GM23248 (cell line): ENCODE measurements at regions not wholly inside any gene's neighbourhood (a gene's known extent, or its start where the extent isn't known, plus 50 kb on each side); places are given as distances from the start of the nearest gene placed in this dataset.
A peak's percentile ranks its signal among the peaks of the same experiment; 100 is the strongest.

ENCODE experiments used
- DNase-seq: peaks from one replicate; pipeline ENCODE4 v3.0.0-alpha.2; 2015
- H2AFZ ChIP-seq: fragments of 200-600 bp; sonication (generic); 2 replicates; pipeline ENCODE4 v1.6.1; 2016; ENCODE audit warnings: antibody characterized with exemption
- H3F3A ChIP-seq: fragments of 200-600 bp; sonication (generic); 2 replicates; pipeline ENCODE4 v1.6.1; 2016; ENCODE audit warnings: mild to moderate bottlenecking, antibody characterized with exemption, mixed run types; ENCODE audit not compliant: insufficient read depth
- H3K27ac ChIP-seq: fragments of 200-600 bp; sonication (generic); 2 replicates; pipeline ENCODE4 v1.5.1; 2016; ENCODE audit warnings: mild to moderate bottlenecking
- H3K27me3 ChIP-seq: fragments of 200-600 bp; sonication (generic); replicated peaks from 2 replicates; pipeline ENCODE4 v1.6.1; 2016; ENCODE audit warnings: mild to moderate bottlenecking; ENCODE audit not compliant: insufficient read depth
- H3K36me3 ChIP-seq: fragments of 200-600 bp; sonication (generic); 2 replicates; pipeline ENCODE4 v1.6.1; 2016; ENCODE audit warnings: low read depth, mild to moderate bottlenecking
- H3K4me1 ChIP-seq: fragments of 200-600 bp; sonication (generic); 2 replicates; pipeline ENCODE4 v1.6.1; 2016; ENCODE audit warnings: mild to moderate bottlenecking; ENCODE audit not compliant: insufficient read depth
- H3K4me2 ChIP-seq: fragments of 200-600 bp; sonication (generic); one replicate; pipeline ENCODE4 v1.6.1; 2016; ENCODE audit warnings: mild to moderate bottlenecking; ENCODE audit not compliant: unreplicated experiment
- H3K4me3 ChIP-seq: fragments of 200-600 bp; sonication (generic); 2 replicates; pipeline ENCODE4 v1.5.1; 2016; ENCODE audit warnings: mild to moderate bottlenecking
- H3K79me2 ChIP-seq: fragments of 200-600 bp; sonication (generic); 2 replicates; pipeline ENCODE4 v1.6.1; 2016; ENCODE audit warnings: mild to moderate bottlenecking; ENCODE audit not compliant: insufficient read depth
- H3K9ac ChIP-seq: fragments of 200-600 bp; sonication (generic); 2 replicates; pipeline ENCODE4 v1.6.1; 2016; ENCODE audit warnings: mild to moderate bottlenecking
- H3K9me2 ChIP-seq: fragments of 200-600 bp; sonication (generic); 2 replicates; pipeline ENCODE4 v1.6.1; 2016; ENCODE audit warnings: mixed run types, mild to moderate bottlenecking, moderate library complexity; ENCODE audit not compliant: insufficient read depth
- H3K9me3 ChIP-seq: fragments of 200-600 bp; sonication (generic); one replicate; pipeline ENCODE4 v1.6.1; 2017; ENCODE audit warnings: low read depth
- H4K20me1 ChIP-seq: fragments of 200-600 bp; sonication (generic); 2 replicates; pipeline ENCODE4 v1.6.0; 2016; ENCODE audit not compliant: insufficient read depth
- EZH2 ChIP-seq: fragments of 200-600 bp; sonication (generic); IDR thresholded peaks from 2 replicates; pipeline ENCODE4 v1.6.1; 2018; ENCODE audit warnings: antibody characterized with exemption, mild to moderate bottlenecking; ENCODE audit not compliant: insufficient read depth, poor library complexity, severe bottlenecking
- EZH2phosphoT487 ChIP-seq: fragments of 200-600 bp; sonication (generic); IDR thresholded peaks from 2 replicates; pipeline ENCODE4 v1.6.1; 2018; ENCODE audit warnings: antibody characterized with exemption, moderate library complexity, mild to moderate bottlenecking, low read depth; ENCODE audit not compliant: insufficient read depth
- WGBS, 2 experiments: methylation state at CpG; one replicate each; pipeline ENCODE4 v1.1.6; 2015 to 2017; ENCODE audit warnings: low lambda C conversion rate in 2 of 2, low coverage in 1 of 2; ENCODE audit errors: missing lambda C conversion rate in 2 of 2; 5-methylcytosine and 5-hydroxymethylcytosine counted together
- in situ Hi-C: fragments of 300-500 bp; cut with MboI; formaldehyde crosslinking; loops from 2 replicates; pipeline ENCODE4 v1.15.0; 2020

- no peaks in the 10 kb centered on the region for H3F3A ChIP-seq
- H3K9me2 ChIP-seq = no peaks in the 10 kb centered on the region
- WGBS, 2 experiments = 46 to 56% methylated on average over 4 of the region's 4 CpGs
- H4K20me1 ChIP-seq = no peaks in the 10 kb centered on the region
- no peaks in the 10 kb centered on the region for H3K27me3 ChIP-seq
- H3K9me3 ChIP-seq = no peaks in the 10 kb centered on the region
- no peaks in the 10 kb centered on the region for H3K79me2 ChIP-seq
- peaks cover 8% of the 10 kb centered on the region for H3K4me1 ChIP-seq
- peak overlapping the region; percentile 32 for H3K4me2 ChIP-seq
- H3K9ac ChIP-seq = no peak overlapping the region
- peak; percentile 26 for DNase-seq
- H3K36me3 ChIP-seq = no peaks in the 10 kb centered on the region
- no peak overlapping the region for H3K4me3 ChIP-seq
- in situ Hi-C loops = no loop called here
- 0 out of 2 replicates have a peak overlapping the region, but pooled peaks have one; percentile 2 for H2AFZ ChIP-seq
- H3K27ac ChIP-seq = no peak overlapping the region
- no peak for TF ChIP-seq EZH2phosphoT487
- TF ChIP-seq EZH2 = no peak
Measured at GRCh38 chr4:159410076-159410777, 307.3 kb downstream of the RAPGEF2 start.

- no peaks in the 10 kb centered on the region for H3K36me3 ChIP-seq
- no peak for DNase-seq
- H3K4me3 ChIP-seq = no peak overlapping the region
- no peak overlapping the region for H3K4me2 ChIP-seq
- in situ Hi-C loops = no loop called here
- no peak overlapping the region for H2AFZ ChIP-seq
- WGBS, 2 experiments = 82 to 90% methylated on average over 5 of the region's 5 CpGs
- no peak overlapping the region for H3K27ac ChIP-seq
- peaks cover 8% of the 10 kb centered on the region for H3K4me1 ChIP-seq
- H4K20me1 ChIP-seq = no peaks in the 10 kb centered on the region
- H3K9ac ChIP-seq = no peak overlapping the region
- H3K9me3 ChIP-seq = no peaks in the 10 kb centered on the region
- H3F3A ChIP-seq = no peaks in the 10 kb centered on the region
- TF ChIP-seq EZH2phosphoT487 (no peak), EZH2 (no peak)
- H3K79me2 ChIP-seq = no peaks in the 10 kb centered on the region
- H3K9me2 ChIP-seq = no peaks in the 10 kb centered on the region
- H3K27me3 ChIP-seq = no peaks in the 10 kb centered on the region
Measured at GRCh38 chr4:159410891-159411290, 308.0 kb downstream of the RAPGEF2 start.

- no peak overlapping the region for H3K4me3 ChIP-seq
- in situ Hi-C loops = no loop called here
- no peaks in the 10 kb centered on the region for H3K36me3 ChIP-seq
- no peak overlapping the region for H2AFZ ChIP-seq
- H3K9ac ChIP-seq = no peak overlapping the region
- no peaks in the 10 kb centered on the region for H3K79me2 ChIP-seq
- no peak overlapping the region for H3K27ac ChIP-seq
- H3K4me1 ChIP-seq = peaks cover 8% of the 10 kb centered on the region
- TF ChIP-seq EZH2 = no peak
- WGBS, 2 experiments = 45 to 50% methylated on average over 6 of the region's 6 CpGs
- no peaks in the 10 kb centered on the region; the same call in 1 of the 2 replicates for H3F3A ChIP-seq
- H3K4me2 ChIP-seq = no peak overlapping the region
- H4K20me1 ChIP-seq = no peaks in the 10 kb centered on the region
- no peaks in the 10 kb centered on the region for H3K27me3 ChIP-seq
- H3K9me3 ChIP-seq = no peaks in the 10 kb centered on the region
- DNase-seq = peak; percentile 47
- no peaks in the 10 kb centered on the region for H3K9me2 ChIP-seq
Measured at GRCh38 chr4:159413306-159413943, 310.5 kb downstream of the RAPGEF2 start.

- Histone ChIP-seq H3K4me2 (no peak overlapping the region), H3K4me1 (peaks cover 8% of the 10 kb centered on the region), H3K79me2 (no peaks in the 10 kb centered on the region), H2AFZ (no peak overlapping the region), H3K9me2 (no peaks in the 10 kb centered on the region), H3F3A (no peaks in the 10 kb centered on the region; the same call in 1 of the 2 replicates), H3K36me3 (no peaks in the 10 kb centered on the region), H3K27ac (no peak overlapping the region), H3K27me3 (no peaks in the 10 kb centered on the region), H3K4me3 (no peak overlapping the region), H3K9me3 (no peaks in the 10 kb centered on the region), H3K9ac (no peak overlapping the region), H4K20me1 (no peaks in the 10 kb centered on the region)
- TF ChIP-seq EZH2 (no peak), EZH2phosphoT487 (no peak)
- DNase-seq = no peak
- WGBS, 2 experiments = 90 to 96% methylated on average over 4 of the region's 4 CpGs
- in situ Hi-C loops = no loop called here
Measured at GRCh38 chr4:159414305-159414704, 311.4 kb downstream of the RAPGEF2 start.

- no peak overlapping the region for H3K27ac ChIP-seq
- H3K4me1 ChIP-seq = no peaks in the 10 kb centered on the region
- H3K9ac ChIP-seq = no peak overlapping the region
Measured at GRCh38 chr4:159416073-159416472, 313.2 kb downstream of the RAPGEF2 start.

More at GRCh38 chr4:159416073-159416472, 313.2 kb downstream of the RAPGEF2 start:
- no peaks in the 10 kb centered on the region for H3K9me3 ChIP-seq
- 82 to 92% methylated on average over 2 of the region's 2 CpGs for WGBS, 2 experiments
- no peaks in the 10 kb centered on the region for H3K9me2 ChIP-seq
- no peaks in the 10 kb centered on the region for H3K79me2 ChIP-seq
- in situ Hi-C loops = no loop called here
- no peak for DNase-seq
- TF ChIP-seq EZH2phosphoT487 = no peak
- no peak for TF ChIP-seq EZH2
- H2AFZ ChIP-seq = no peak overlapping the region
- H3K36me3 ChIP-seq = no peaks in the 10 kb centered on the region
- H3K27me3 ChIP-seq = no peaks in the 10 kb centered on the region
- no peaks in the 10 kb centered on the region for H4K20me1 ChIP-seq
- no peaks in the 10 kb centered on the region; the same call in 1 of the 2 replicates for H3F3A ChIP-seq
- H3K4me2 ChIP-seq = no peak overlapping the region
- no peak overlapping the region for H3K4me3 ChIP-seq
